ENCODE measurements at regions not wholly inside any gene's neighbourhood (a gene's known extent, or its start where the extent isn't known, plus 50 kb on each side); places are given as distances from the start of the nearest gene placed in this dataset.

- Histone ChIP-seq H3K36me3 (no peaks in the 10 kb centered on the region), H3K4me3 (no peak overlapping the region), H3K27me3 (no peaks in the 10 kb centered on the region), H3K4me1 (no peaks in the 10 kb centered on the region), H3K27ac (no peak overlapping the region), H3K9me3 (no peaks in the 10 kb centered on the region)
- TF ChIP-seq POLR2AphosphoS5 (IDR thresholded peaks at IDR 0.05) = no peak
- TF ChIP-seq POLR2A (IDR thresholded peaks at IDR 0.05) = no peak
- TF ChIP-seq, protein P1, sequence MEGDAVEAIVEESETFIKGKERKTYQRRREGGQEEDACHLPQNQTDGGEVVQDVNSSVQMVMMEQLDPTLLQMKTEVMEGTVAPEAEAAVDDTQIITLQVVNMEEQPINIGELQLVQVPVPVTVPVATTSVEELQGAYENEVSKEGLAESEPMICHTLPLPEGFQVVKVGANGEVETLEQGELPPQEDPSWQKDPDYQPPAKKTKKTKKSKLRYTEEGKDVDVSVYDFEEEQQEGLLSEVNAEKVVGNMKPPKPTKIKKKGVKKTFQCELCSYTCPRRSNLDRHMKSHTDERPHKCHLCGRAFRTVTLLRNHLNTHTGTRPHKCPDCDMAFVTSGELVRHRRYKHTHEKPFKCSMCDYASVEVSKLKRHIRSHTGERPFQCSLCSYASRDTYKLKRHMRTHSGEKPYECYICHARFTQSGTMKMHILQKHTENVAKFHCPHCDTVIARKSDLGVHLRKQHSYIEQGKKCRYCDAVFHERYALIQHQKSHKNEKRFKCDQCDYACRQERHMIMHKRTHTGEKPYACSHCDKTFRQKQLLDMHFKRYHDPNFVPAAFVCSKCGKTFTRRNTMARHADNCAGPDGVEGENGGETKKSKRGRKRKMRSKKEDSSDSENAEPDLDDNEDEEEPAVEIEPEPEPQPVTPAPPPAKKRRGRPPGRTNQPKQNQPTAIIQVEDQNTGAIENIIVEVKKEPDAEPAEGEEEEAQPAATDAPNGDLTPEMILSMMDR (IDR thresholded peaks at IDR 0.05) = no peak
- no peak for DNase-seq (ENCODE audit: low spot score in 2 of 2)
- intact Hi-C loops (cut with DNase I; ENCODE audit: low total_unique reads) = no loop called here
These were observed 118.1 kb upstream of the LHCGR start for GRCh38 chr2:48873666-48874065.

DNA sequence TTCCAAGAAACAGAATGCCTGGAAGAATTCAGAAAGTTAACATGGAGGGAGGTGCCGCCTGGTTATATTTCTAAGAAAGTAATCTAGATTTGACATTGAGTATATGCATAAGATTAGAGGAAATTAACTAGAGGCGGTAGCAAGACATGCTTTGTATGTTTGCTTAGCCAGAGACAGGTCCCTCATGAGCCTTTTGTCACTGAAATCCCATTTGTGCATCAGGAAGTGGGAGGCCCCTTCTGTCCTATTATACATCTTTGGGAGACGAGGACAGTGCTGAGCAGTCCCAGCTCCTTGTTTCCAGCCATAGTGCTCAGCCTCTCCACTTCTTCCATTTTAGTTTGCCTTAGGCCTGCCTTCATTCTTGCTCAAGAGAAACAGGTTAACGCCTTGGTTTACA, 115.4 kb upstream of the LHCGR start:
- no peak overlapping the region for H3K27ac ChIP-seq
- no peak overlapping the region for H3K4me3 ChIP-seq
- no peaks in the 10 kb centered on the region for H3K9me3 ChIP-seq
- H3K27me3 ChIP-seq = no peaks in the 10 kb centered on the region
- no peaks in the 10 kb centered on the region for H3K4me1 ChIP-seq
- no peak for TF ChIP-seq POLR2AphosphoS5 (IDR thresholded peaks at IDR 0.05)
- TF ChIP-seq, protein P1 (IDR thresholded peaks at IDR 0.05) = no peak
- TF ChIP-seq POLR2A (IDR thresholded peaks at IDR 0.05) = no peak
- no peaks in the 10 kb centered on the region for H3K36me3 ChIP-seq
- DNase-seq (ENCODE audit: low spot score in 2 of 2) = no peak
- intact Hi-C loops (cut with DNase I; ENCODE audit: low total_unique reads) = no loop called here

- no peak overlapping the region for H3K4me3 ChIP-seq
- intact Hi-C loops (cut with DNase I; ENCODE audit: low total_unique reads) = no loop called here
- no peaks in the 10 kb centered on the region for H3K9me3 ChIP-seq
- no peaks in the 10 kb centered on the region for H3K4me1 ChIP-seq
- no peak for DNase-seq (ENCODE audit: low spot score in 2 of 2)
- TF ChIP-seq POLR2A (IDR thresholded peaks at IDR 0.05) (no peak), POLR2AphosphoS5 (IDR thresholded peaks at IDR 0.05) (no peak)
- TF ChIP-seq, protein P1 (IDR thresholded peaks at IDR 0.05) = no peak
- no peaks in the 10 kb centered on the region for H3K27me3 ChIP-seq
- H3K27ac ChIP-seq = no peak overlapping the region
- no peaks in the 10 kb centered on the region for H3K36me3 ChIP-seq
These were observed 115.0 kb upstream of the LHCGR start for GRCh38 chr2:48870503-48870902.

DNA sequence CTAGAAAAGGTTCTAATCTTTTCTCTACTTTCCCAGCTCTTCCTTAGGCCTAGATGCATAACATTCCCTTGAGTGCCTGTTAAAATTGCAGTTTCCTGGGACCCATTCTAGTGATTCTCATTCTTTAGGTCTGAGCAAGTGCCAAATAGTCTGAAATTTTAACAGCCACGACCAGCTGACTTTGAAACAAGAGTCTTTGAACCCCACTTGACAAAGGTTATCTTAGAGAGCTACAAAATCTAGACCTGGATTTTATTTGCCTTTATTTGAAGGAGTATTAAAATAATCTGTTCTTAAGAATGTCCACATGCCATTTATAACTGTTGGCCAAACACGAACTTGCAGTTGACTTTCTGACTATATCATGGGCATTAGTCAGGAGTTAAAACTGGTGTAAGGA, 110.2 kb upstream of the LHCGR start:
- DNase-seq (ENCODE audit: low spot score in 2 of 2) = no peak
- Histone ChIP-seq H3K4me1 (no peaks in the 10 kb centered on the region), H3K4me3 (no peak overlapping the region), H3K27ac (no peak overlapping the region), H3K36me3 (no peaks in the 10 kb centered on the region), H3K27me3 (no peaks in the 10 kb centered on the region), H3K9me3 (no peaks in the 10 kb centered on the region)
- intact Hi-C loops (cut with DNase I; ENCODE audit: low total_unique reads) = loop anchor here (5.0 kb wide), 1 partner anchor 1248 kb away; no protein-coding TSS in a partner anchor
- TF ChIP-seq, protein P1 (IDR thresholded peaks at IDR 0.05) = no peak
- TF ChIP-seq POLR2A (IDR thresholded peaks at IDR 0.05) (no peak), POLR2AphosphoS5 (IDR thresholded peaks at IDR 0.05) (no peak)

DNA sequence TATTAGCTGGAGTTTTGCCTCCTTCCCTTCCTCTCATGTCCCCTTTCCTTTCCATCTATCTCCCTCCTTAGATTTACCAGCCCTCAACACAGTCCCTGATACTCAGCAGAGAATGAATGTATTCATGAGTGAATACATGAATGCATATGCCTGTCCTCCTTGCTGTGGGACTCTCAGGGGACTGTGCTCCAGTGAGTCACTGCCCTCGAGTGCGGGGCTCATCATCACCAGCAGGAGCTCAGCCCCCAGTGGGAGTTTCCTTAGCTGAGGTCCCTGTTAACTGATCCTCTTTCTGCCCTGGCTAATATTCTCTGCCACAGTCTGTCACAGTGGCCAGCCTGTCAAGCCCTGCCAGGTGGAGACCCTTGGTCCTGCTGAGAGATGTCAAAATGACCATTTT, 104.9 kb upstream of the LHCGR start:
- Histone ChIP-seq H3K4me1 (no peaks in the 10 kb centered on the region), H3K36me3 (no peaks in the 10 kb centered on the region), H3K27ac (no peak overlapping the region), H3K9me3 (no peaks in the 10 kb centered on the region), H3K4me3 (no peak overlapping the region), H3K27me3 (no peaks in the 10 kb centered on the region)
- intact Hi-C loops (cut with DNase I; ENCODE audit: low total_unique reads) = no loop called here
- no peak for TF ChIP-seq POLR2A (IDR thresholded peaks at IDR 0.05)
- TF ChIP-seq, protein P1 (IDR thresholded peaks at IDR 0.05) = no peak
- TF ChIP-seq POLR2AphosphoS5 (IDR thresholded peaks at IDR 0.05) = no peak
- DNase-seq (ENCODE audit: low spot score in 2 of 2) = no peak
